Brain microvascular endothelial cell (primary cell): ENCODE measurements at regions not wholly inside any gene's neighbourhood (a gene's known extent, or its start where the extent isn't known, plus 50 kb on each side); places are given as distances from the start of the nearest gene placed in this dataset.

ENCODE experiments used
- DNase-seq: peaks from one replicate; pipeline ENCODE4 v3.0.0-alpha.2; 2020
- H3K27ac ChIP-seq: fragments of 250-450 bp; sonication (Bioruptor Pico); 2 replicates; pipeline ENCODE4 v1.5.1; 2020; ENCODE audit warnings: mild to moderate bottlenecking, moderate library complexity
- H3K27me3 ChIP-seq: fragments of 250-450 bp; sonication (Bioruptor Pico); replicated peaks from 2 replicates; pipeline ENCODE4 v1.5.1; 2020; ENCODE audit warnings: mild to moderate bottlenecking
- H3K36me3 ChIP-seq: fragments of 250-450 bp; sonication (Bioruptor Pico); replicated peaks from 2 replicates; pipeline ENCODE4 v1.5.1; 2020; ENCODE audit warnings: mild to moderate bottlenecking
- H3K4me3 ChIP-seq: 2 replicates; pipeline ENCODE4 v1.5.1; 2011; ENCODE audit warnings: low read depth, mild to moderate bottlenecking, control low read depth, low read length, moderate library complexity
- CTCF ChIP-seq: IDR thresholded peaks from 2 replicates; pipeline ENCODE4 v1.5.1; 2011; ENCODE audit warnings: low read depth, mild to moderate bottlenecking, moderate library complexity, low read length, control low read depth, inconsistent platforms; ENCODE audit errors: missing control alignments
- in situ Hi-C: cut with HindIII; loops from 2 replicates; pipeline ENCODE4 v1.10.0; 2017; ENCODE audit warnings: low sequenced_read_pairs, low pct_ligation_motif_present

- H3K27ac ChIP-seq: no peak overlapping the region
- no peak overlapping the region for H3K4me3 ChIP-seq
- in situ Hi-C loops: no loop called here
- TF ChIP-seq CTCF: no peak
- H3K36me3 ChIP-seq: no peaks in the 10 kb centered on the region
- DNase-seq: no peak
- H3K27me3 ChIP-seq: no peaks in the 10 kb centered on the region
Observed at GRCh38 chr4:23268072-23268771, 575.5 kb downstream of the GBA3 start.

- H3K36me3 ChIP-seq: no peaks in the 10 kb centered on the region
- DNase-seq: no peak
- no peak overlapping the region for H3K27ac ChIP-seq
- H3K4me3 ChIP-seq: no peak overlapping the region
- in situ Hi-C loops: no loop called here
- no peak for TF ChIP-seq CTCF
- no peaks in the 10 kb centered on the region for H3K27me3 ChIP-seq
Observed at GRCh38 chr4:23266401-23266800, 573.7 kb downstream of the GBA3 start.

- TF ChIP-seq CTCF: no peak
- DNase-seq: no peak
- in situ Hi-C loops: no loop called here
- Histone ChIP-seq H3K27me3 (no peaks in the 10 kb centered on the region), H3K36me3 (no peaks in the 10 kb centered on the region), H3K27ac (no peak overlapping the region), H3K4me3 (no peak overlapping the region)
Observed at GRCh38 chr4:23260511-23260910, 567.8 kb downstream of the GBA3 start.

- DNase-seq: no peak
- Histone ChIP-seq H3K4me3 (no peak overlapping the region), H3K27me3 (no peaks in the 10 kb centered on the region), H3K36me3 (no peaks in the 10 kb centered on the region), H3K27ac (no peak overlapping the region)
- TF ChIP-seq CTCF: no peak
- in situ Hi-C loops: no loop called here
Observed at GRCh38 chr4:23245203-23245832, 552.6 kb downstream of the GBA3 start.

GRCh38 chr4:23242962-23243361 lies 550.2 kb downstream of the GBA3 start:
- no peak for TF ChIP-seq CTCF
- in situ Hi-C loops: no loop called here
- no peaks in the 10 kb centered on the region for H3K36me3 ChIP-seq
- DNase-seq: no peak
- no peaks in the 10 kb centered on the region for H3K27me3 ChIP-seq
- no peak overlapping the region for H3K27ac ChIP-seq
- H3K4me3 ChIP-seq: no peak overlapping the region

GRCh38 chr4:23241408-23241807 lies 548.7 kb downstream of the GBA3 start:
- Histone ChIP-seq H3K27ac (no peak overlapping the region), H3K27me3 (no peaks in the 10 kb centered on the region), H3K36me3 (no peaks in the 10 kb centered on the region), H3K4me3 (no peak overlapping the region)
- DNase-seq: no peak
- TF ChIP-seq CTCF: no peak
- in situ Hi-C loops: no loop called here
